NCI-H748 (cell line): ENCODE measurements at regions not wholly inside any gene's neighbourhood (a gene's known extent, or its start where the extent isn't known, plus 50 kb on each side); places are given as distances from the start of the nearest gene placed in this dataset.
"Not testable (repeated sequence)": the region's sequence is repeated elsewhere in the genome, so short reads cannot be mapped to it uniquely, and the experiment has no call there.

ENCODE experiments used
- DNase-seq: peaks from one replicate; lab custom pipeline; 2025; ENCODE audit not compliant: unreplicated experiment; lab: John Stamatoyannopoulos, UW

DNA sequence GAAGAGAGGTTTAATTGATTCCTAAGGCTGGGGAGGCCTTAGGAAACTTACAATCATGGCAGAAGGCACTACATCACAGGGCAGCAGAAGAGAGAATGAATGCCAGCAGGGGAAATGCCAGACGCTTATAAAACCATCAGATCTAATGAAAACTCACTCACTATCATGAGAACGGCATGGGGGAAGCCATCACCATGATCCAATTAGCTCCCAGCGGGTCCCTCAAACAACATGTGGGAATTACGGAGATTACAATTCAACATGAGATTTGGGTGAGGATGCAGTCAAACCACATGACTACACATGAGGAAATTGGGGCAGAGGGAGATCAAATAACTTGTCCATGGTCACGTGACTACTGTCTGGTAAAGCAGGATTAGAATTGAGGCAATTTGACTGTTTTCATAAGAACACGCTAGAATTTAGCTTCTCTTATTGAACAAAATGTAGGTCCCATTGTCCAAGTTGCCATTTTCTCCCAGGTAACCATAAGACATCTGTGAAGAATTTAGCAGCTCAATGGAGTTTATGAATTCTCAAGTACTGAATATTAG, 445.1 kb upstream of the CDH20 start:
- no peak for DNase-seq

DNA sequence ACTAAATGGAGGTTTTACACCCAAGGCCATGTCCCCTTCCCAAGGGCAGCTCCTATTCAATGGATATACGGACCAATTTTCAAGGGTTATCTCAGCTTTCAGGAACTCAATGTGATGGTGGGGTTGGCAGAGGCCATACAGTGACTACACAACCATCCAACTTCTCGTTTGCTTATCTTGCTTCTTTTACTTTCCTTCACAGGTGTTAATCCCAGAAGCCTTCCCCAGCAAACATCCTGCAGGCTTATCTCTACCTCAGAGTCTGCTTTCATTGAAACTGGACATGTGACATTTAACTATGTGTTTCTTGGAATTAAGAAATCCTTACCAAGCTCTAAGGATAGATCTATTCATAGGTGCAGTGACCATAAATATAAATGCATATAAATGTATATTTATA, 443.8 kb upstream of the CDH20 start:
- DNase-seq, result no peak

DNA sequence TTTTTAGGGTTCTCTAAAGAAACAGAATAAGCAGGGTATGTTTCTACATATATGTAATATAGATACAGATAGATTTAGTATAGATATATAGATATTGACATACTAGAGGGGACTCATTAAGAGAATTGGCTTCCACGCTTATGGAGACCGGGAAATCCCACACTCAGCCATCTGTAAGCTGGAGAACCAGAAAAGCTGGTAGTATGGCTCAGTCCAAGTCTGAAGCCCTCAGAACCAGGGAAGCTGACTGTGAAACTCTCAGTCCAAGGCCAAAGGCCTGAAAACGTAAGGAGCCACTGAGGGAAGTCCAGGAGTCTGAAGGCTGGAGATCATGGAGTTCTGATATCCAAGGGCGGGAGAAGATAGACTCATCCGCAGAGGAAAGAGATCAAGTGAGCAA, 441.3 kb upstream of the CDH20 start:
- no peak for DNase-seq

DNA sequence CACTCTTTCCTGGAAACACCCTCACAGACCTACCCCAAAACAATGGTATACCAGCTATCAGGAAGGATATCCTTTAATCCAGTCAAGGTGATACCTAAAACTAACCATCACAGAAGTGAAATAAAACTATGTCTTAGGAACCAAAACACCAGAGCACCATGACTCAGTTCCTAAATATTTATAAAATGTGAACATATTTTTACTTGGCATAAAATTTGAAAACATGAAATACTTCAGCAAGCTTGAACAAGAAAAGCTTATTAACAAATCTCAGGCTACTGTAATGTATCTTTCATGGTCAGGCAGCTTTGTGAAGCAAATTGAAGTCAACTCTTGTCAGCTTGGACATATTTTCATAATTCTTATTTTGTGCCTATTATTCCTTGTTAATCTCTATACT, 440.8 kb upstream of the CDH20 start:
- no peak for DNase-seq

DNA sequence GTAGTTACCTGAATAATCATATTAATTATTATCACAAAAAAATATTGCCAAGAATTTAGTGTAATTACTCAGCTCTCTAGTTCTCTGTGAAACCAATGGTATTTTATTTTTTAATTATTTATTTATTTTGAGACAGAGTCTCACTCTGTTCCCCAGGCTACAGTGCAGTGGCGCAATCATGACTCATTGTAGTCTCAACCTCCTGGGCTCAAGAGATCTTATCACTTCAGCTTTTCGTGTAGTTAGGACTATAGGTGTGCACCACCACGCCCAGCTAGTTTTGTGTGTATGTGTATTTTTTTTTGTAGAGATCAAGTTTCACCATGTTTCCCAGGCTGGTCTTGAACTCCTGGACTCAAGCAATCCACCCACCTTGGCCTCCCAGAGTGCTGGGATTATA, 440.4 kb upstream of the CDH20 start:
- no peak for DNase-seq

DNA sequence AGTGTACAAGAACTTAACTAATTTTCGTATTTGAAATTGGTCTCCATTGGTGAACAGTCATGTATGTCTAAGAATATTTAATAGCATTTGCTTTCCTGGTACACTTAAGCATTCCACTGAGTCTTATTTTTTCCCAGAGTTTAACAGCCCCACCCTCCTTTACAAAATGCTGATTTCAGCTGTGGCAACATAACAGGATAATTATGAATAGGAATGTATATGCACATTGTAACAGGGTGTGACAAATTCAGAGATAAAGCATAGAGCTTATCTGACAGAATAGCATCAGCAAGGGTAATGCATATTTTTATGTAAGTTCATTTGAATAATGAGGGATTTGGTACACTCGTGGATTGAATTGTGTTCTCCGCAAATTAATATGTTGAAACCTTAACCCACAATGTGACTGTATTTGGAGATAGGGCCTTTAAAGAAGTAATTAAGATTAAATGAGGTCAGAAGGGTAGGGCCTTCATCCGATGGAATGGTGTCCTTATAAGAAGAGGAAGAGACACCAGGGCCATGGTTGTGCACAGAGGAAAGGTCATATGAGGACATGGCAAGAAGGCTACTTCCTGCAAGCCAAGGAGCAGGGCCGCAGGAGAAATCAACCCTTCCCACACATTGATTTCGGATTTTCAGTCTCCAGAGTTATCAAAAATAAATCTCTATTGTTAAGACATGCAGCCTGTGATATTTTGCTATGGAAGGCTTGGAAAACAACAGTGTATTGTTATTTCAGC, 439.7 kb upstream of the CDH20 start:
- no peak for DNase-seq

DNA sequence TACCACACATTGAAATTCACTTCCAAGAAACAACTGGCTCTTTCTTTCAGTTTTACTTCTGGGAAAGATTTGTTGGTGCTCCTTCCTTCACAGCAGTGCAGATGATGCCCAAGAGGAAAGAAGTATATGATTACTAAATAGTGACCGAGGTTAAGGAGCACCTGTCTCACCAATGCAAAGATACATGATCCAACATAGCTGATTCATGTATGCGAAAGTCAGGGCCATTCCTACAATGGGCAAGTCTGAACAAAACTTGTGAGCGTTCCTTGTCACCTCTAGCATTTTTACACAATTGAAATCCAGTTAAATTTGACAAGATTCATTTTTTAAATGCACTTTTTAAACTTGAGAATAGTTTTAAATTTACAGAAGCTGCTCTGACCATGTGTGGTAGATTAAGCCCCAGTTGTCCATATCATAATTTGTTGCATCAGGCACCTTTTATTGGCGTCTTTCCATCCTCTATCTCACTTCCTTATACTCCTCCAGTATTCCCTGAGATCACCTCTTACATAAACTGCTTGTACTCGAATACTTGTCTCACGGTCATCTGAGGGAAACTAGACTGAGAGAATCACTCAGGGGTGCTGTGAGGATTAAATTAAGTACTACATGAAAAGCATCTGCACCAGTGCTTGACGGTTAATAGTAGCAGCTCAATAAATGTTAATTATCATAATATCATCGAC, 438.8 kb upstream of the CDH20 start:
- no peak for DNase-seq

DNA sequence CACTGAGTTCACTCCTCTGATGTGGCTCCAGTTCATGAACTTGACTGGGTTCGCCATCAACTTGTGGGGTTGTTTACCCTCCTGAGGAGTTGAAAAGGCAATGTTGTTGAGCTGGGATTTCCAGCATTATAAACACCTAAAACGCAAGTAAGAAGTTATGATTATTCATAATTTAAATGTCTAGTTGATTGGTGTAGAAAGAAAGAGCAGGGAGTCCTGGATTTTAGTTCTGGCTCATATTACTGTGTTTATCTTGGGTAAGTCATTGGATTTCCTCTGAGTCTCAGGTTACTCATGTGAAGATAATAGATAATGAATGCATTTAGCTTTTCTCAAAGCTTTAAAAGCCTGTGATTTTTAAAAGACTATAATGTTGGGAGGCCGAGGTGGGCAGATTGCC, 438.0 kb upstream of the CDH20 start:
- peak; percentile 34 for DNase-seq

DNA sequence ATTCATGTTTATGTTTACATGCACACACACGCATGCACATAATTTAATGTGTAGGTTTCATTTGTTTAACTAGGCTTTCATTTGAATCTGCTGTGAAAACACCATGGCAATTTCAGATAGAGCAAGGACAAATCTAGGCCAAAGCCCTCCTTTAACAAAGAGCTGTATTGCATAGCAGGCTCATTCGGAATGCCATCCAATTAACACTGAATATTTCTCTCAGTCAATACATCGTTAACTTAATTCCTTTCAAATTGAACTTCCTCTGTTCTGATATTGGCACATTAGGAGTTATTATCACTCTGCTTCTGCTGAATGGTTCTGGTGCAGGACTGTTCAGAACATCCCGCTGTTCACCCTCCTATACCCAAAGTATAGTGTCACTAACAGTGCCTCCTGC, 435.1 kb upstream of the CDH20 start:
- no peak for DNase-seq

DNA sequence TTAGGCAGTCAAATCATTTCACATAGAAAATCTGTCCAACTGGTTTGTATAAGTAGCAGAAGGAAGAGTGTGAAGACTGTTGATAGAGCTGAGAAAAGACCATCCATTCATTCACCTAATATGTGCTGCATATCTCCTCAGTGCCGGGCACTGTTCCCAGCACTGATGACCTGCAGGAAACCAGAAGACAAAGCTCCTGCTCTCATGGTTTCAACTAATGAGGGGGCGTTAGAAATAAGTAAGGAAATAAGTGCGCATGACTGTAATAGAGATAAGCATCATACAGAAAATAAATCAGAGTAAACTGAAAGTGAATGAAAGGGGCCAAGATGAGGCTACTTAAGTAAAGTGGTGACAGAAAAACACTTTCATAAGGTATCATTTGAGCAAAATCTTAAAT, 427.5 kb upstream of the CDH20 start:
- no peak for DNase-seq

DNA sequence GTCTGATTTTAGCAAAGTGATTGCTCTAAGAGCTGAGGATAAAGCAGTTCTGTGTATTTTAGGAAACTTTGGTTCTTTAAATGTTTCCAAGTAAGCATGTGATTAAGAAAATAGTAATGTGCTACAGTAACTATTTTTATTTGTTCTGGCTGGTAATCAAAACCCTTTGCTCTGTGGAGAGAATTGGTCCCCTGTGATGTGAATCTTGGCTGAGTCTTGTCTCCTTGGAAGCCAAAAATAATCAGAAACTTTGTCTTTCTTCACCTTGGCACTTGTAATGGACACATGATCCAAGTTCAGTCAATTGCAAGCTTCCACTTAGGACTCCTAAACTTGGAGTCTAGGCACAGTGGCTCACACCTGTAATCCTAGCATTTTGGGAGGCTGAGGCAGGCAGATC, 422.7 kb upstream of the CDH20 start:
- no peak for DNase-seq

DNA sequence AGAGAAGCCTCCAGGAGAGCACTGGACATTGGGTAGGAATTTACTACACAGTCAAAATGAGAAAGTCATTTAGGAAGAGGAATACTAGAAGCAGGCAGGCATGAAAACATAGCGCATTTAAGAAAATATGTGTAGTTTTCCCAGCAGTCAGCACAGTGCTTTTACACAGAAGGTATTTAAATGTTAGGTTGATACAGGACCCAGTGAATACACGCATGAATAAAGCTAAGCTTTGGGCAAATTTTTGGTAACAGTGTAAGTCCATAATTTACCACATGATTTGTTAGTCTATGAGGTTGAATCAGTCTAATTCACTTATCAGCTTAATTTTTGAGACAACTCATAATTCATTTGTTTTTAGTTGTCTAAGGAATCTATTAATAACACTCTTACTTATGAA, 421.7 kb upstream of the CDH20 start:
- DNase-seq, result no peak

DNA sequence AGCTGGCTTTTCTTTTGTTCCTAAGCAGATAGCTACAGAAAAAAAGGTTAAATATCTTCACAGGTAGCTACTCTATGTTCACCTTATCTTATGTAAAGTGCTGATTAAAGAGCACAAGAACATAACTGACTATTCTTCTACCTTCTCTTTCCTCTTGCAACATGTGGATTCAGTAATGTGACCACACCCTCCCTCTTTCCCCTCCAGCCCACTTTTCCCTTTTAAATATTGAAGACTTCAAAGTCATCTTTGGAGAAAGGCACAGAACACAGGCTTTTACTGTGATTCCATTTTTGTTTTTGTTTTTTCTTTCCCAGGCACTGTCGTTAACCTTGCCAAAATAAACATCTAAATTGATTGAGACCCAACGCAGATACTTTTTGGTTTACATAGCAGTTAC, 418.1 kb upstream of the CDH20 start:
- DNase-seq, result no peak

DNA sequence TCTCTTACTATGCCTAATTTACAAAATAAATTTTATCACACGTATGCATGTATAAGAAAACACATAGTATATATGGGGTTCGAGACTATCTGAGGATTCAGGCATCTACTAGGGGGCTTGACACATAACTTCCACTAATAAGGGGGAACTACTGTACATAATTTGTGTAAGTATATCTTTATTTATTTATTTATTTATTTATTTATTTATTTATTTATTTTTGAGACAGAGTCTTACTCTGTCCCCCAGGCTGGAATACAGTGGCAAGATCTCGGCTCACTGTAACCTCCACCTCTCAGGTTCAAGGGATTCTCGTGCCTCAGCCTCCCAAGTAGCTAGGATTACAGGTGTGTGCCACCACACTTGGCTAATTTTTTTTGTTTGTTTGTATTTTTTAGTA, 414.4 kb upstream of the CDH20 start:
- DNase-seq, result not testable (repeated sequence)

DNA sequence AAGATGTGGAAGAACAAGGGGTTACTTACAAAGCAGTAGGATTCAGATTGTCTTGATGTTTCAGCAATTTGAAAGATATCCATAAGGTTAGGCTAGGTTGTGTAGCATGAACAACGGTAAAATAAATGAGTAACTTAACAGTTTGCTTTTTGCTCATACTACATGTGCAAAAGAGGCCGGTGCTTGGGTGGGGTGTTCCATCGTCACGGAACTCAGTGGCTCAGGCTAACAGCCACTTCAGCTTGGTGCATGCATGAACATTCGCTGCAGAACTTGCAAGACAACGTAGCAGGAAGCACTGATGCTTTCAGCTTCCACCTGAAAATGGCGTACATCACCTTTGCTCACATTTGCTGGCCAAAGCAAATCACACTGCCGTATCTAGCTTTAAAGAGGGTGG, 407.3 kb upstream of the CDH20 start:
- no peak for DNase-seq

DNA sequence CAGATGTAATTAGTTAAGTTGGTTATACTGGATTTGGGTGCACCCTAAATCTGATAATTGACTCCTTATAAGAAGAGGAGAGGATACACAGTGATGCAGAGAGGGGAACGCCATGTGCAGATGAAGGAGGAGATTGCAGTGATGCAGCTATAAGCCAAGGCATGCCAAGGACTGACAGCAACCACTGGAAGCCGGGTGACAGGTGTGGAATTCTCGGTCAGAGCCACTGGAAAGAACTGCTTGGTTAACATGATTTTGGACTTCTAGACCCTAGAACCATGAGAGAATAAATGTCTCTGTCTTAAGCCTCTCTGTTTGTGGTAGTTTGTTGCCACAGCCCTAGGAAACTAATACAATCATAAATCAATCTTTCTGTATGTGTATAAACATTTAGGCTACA, 403.3 kb upstream of the CDH20 start:
- DNase-seq, result no peak

DNA sequence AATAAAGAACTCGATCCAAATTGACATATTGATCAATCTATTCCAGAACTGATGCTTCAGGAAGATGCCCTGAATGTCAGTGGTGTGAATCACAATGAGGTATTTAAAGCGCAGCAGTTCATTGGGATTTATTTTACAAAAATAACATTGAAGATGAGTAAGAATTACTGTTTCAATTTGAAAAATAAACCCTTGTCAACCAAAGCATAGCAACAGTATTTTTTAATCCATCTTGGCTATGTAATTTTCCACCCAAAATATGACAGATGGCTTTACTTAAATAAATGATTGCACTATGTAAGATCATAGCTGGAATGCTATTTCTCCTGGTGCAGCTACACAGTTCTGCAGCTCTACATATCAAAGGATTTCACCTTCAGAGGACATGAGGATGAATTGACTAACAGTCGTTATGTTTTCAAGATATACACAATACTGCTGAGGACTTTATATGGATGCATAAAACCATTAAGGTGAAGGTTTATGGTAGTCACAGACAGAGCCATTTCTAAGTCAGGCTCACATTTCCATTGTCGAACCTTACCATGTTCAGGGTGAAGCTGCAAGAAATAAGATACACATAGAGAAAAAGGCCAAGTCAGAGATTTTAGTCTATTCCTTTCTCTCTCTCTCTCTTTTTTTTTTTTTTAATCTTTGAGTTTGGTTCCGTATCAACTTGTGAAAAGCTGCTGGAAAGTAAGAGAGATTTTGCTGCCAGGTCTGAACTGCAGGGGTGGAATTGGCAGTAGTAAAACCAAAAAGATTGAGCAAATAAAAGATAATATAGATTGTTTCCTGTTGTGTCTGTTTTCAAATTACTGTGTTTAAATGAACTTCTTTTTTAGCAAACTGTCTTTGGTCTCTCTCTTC, 398.0 kb upstream of the CDH20 start:
- no peak for DNase-seq

DNA sequence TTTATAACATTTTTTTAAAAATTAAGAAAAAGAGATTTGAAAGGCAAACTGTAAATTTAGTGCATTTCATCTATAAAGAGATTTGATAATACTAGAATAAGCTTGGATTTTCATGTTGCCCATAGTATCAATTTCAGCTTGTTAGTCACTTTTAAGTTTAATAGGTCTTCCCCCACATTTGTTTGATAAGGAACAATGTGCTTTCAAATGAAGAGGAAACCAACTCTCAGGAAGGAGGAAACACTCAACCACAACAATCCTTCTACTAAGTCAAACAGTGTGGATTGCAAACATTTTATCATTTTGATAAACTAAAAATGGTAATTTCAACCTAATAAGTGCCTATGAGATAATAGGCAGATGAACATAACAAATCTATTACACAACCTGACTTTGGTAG, 397.1 kb upstream of the CDH20 start:
- no peak for DNase-seq

DNA sequence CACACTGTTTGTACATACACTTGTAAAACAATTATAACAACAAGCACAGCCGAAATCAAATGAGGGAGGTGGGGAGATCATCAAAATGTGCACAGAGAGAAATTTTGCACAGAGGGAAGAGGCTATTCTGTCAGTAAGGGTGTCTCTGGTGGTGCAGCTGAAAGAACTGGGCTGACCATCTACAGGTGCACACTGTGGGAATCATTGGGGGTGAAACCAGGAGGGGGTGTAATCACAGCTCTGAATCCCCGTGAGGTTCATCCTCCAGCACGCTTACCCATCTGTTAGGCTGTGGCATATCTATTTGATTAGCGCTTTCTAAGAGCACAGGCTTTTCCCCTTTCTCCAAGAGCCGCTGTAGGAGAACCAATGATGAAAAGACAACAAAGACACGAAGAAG, 389.9 kb upstream of the CDH20 start:
- DNase-seq, result no peak

DNA sequence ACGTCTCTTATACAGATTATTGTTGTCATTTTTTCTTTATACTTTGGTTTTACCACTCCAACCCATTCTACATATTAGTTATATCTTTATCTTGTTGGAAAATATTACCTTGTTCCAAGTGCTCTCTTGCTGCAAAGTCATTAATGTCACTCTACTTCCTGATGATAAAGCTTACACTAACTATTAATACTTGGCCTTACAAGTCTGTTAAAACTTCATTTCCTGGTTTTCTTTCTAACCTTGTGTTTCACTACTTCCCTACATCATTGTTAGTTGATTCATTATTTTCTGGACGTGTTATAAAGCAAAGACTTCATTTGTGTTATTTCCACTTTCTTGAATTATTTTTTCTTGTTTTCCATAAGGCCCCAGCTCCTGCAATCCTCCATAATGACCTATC, 382.6 kb upstream of the CDH20 start:
- DNase-seq, result no peak

DNA sequence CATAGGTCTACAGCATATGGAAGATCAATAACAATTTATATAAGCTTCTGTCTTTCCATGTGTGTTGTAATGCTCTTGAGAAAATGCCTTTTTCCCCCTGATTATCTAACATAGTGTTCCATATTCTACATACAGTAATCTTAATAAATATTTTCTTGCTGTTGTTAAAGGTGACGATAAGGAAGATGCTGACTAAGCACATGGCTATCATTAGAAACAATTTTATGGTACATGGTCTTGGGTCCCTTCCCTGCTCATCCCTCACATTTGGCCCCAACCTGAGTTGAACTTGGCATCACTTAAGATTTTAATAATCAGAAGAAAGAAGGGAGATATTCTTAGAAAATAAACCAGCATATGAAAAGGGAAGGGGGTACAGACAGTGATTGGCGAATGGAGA, 382.1 kb upstream of the CDH20 start:
- DNase-seq, result no peak

DNA sequence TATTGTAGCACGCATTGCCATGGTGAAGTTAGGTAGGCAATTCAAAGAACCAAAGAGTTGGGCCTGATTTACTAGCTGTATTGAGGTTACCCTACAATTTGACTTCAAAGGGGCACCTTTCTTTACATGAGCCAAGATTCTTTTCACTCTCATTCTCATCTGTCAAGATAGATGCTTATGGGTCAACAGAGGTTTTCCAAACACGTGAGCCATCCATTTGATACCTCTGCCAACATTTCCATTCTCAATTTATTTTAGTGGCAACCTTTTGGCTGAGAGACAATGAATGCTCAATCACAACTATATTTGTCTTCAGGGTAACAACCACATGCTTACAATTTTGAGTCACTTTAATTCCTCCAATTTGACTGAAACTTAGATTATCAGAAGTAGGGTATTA, 370.6 kb upstream of the CDH20 start:
- no peak for DNase-seq
